ENCODE measurements at regions not wholly inside any gene's neighbourhood (a gene's known extent, or its start where the extent isn't known, plus 50 kb on each side); places are given as distances from the start of the nearest gene placed in this dataset.
A peak's percentile ranks its signal among the peaks of the same experiment; 100 is the strongest.
"Not testable (repeated sequence)": the region's sequence is repeated elsewhere in the genome, so short reads cannot be mapped to it uniquely, and the experiment has no call there.

DNA sequence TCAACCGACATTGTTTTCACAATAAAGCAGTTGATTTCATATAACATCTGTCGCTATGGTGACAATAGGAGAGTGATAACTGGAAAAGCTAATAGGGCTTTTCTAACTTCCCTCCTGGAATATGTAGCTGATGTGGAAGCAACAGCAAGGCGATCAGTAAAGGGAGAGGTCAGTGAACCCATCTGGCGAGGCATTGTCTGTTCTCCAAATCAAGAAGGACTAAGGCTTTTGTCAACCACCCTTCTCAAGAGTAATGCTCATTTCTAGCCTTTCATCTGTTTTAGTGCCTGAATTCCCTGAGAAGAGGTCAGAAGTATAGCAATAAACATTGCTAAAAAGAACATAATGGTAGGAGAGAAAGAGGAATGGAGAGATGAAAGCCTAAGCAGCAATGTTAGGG lies 201.3 kb downstream of the AKAP7 start:
- DNase-seq, result no peak

DNA sequence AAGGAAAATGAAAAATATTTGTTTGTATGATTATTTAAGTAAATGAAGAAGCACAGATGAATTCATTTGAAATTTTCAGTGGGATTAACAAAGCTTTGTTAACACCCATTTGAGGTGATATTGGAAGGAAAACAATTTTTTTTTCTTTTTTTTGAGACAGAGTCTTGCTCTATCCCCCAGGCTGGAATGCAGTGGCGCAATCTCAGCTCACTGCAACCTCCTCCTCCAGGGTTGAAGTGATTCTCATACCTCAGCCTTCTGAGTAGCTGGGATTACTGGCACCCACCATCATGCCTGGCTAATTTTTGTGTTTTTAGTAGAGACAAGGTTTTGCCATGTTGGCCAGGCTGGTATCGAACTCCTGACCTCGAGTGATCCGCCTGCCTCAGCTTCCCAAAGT lies 211.6 kb downstream of the AKAP7 start:
- not testable (repeated sequence) for DNase-seq

DNA sequence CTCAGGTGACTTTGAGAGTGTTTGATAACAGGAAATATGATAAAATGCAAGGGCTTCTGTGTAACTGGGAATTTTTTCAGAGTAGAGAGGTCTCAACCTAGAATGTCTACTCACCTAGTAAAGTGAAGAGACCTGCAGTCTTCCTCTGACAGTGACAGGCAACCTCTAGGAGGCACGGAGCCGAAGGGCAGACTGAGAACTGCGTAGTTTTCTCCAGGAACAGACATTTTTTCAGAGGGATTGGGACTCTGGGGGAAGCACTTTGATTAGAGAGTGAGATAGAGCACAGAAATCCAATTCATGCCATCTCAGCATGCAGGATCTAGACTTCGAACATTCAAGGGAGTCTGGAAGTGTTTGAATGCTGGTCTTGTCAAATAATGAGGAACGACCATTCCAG lies 213.3 kb downstream of the AKAP7 start:
- DNase-seq, result peak; percentile 58

DNA sequence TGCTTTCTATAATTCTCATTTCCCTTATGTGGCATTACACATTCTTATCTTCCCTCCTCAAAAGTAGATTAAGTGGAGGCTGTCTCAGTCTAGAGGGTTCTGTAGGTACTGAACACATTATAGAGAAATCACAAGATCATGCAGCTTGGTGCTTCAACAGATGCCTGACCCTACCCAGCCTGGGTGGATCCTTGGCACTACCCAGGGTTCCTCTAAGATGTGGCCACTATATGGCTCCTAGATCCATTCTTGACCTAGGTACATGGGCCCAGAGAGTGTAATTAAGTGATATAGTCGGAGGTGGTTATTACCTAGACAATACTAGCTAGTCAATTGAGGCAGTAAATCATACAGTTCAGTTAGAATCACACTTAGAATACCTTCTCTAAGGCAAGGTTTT lies 213.9 kb downstream of the AKAP7 start:
- DNase-seq, result no peak

DNA sequence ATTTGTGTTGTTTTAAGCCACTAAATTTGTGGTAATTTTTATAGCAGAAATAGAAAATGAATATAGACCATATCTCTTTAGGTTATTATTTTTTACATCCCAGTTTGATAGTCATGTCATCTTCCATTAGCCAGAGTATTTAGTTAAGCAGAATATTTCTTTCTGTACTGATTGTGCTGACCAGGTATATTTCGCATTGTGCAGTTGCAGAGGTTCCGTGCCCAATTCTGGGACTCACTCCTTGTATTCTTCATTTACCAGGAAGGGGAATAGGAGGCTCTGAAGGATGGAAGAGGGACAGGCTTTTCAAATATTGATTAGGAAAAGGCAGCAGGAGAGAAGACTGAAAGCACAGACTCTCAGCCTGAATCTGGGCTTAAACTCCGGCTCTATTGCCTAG lies 217.8 kb downstream of the AKAP7 start:
- no peak for DNase-seq

DNA sequence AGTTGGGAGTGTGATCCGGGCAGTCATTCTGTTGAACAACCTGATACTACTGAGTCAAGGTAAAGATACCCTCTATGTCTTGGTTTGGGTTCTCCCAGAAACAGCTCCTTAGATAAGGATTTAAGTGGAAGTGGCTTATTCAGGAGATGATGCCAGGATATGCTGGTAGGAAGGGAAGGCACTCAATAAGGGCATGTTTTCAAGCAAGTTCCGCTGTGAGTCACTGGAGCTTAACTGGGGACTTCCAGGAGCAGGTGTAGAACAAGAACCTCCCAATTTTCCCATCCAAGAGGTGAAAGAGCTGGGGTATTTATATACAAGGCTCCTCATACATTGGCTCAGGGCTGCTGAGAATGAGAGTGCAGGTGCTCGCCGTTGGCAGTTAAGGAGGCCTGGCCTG lies 218.6 kb downstream of the AKAP7 start:
- DNase-seq, result no peak

DNA sequence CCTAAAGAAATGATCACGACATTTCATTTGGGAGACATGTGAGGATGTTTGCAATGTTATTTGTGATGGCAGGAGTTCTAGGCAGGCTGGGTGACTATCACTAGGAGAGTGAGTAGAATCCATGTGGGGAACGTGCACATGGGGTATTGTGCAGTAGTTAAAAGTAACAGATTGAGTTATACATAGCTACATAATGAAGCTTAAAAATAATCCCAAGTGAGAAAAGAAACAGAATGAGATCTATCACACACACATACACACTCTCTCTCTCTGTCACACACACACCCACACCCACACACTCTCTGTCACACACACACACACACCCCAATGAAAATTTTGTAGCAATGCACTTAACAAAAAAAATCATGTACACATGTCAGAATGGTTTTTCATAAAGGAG lies 218.7 kb upstream of the ARG1 start:
- no peak for DNase-seq

DNA sequence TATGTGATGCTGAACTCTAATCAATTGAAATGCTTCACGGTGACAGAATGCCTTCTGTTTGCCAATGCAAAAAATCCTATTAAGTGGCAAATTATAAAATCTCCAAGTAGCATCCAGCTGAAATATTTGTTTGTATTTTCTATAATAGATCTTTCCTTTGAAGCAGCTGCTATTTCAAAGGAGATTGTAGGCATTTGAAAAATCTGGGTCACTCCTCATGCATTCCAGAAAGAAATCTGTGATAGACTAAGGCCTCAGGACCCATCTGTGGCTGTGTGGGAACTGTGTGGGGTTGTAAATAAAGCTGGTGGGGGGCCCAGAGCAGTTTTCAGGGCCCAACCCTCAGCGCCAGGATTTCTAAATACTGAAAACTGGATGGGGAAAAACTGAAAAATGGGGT lies 216.9 kb upstream of the ARG1 start:
- no peak for DNase-seq

DNA sequence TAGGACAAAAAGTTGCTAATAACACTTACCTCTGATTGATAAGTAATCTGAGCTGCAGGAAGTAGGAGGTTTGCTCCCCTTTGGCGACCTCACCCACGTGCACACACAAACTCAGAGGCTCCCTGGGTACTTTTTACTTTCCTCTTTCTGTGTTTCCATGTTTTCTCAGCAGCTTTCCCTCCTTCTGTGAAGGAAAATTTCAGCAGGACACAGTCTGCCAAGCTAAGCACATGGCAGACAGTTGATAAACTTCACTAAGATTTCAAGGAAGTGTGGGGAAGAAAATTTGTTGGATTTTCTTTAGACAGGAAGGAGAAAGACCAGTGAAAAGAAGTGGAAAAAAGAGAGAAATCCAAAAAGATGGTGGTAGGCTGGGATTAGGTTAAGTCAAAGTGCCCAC lies 215.5 kb upstream of the ARG1 start:
- no peak for DNase-seq

DNA sequence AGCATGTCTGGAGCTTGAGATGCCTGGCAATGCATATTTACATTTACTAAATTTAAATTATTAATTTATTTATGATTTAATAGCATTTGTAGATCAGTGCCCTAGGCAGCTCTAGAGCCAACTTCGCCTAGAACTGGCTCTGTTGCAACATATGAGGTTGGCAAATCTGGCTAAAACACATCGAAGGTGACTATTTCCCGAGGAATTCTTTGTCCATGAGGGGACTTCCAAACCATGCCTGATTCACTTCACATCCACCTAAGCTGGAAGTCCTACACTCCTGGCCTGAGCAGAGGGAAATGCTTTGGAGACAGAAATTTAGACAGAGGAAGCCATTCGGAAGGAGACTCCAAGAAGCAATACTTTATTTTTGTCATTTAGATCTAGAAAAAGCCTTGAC lies 211.0 kb upstream of the ARG1 start:
- DNase-seq, result no peak

DNA sequence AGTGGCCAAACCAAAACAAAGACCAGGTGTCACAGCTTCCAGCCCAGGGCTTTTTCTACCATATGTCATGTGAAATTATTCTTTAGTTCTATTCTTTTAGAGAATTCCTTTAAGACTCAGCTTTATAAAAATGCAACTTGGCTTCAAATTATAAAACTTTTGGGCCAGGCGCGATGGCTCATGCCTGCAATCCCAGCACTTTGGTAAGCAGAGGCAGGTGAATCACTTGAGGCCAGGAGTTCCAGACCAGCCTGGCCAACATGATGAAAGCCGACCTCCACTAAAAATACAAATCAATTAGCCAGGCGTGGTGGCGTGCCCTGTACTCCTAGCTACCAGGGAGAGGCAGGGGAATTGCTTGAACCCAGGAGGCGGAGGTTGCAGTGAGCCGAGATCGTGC lies 210.3 kb upstream of the ARG1 start:
- DNase-seq, result no peak

DNA sequence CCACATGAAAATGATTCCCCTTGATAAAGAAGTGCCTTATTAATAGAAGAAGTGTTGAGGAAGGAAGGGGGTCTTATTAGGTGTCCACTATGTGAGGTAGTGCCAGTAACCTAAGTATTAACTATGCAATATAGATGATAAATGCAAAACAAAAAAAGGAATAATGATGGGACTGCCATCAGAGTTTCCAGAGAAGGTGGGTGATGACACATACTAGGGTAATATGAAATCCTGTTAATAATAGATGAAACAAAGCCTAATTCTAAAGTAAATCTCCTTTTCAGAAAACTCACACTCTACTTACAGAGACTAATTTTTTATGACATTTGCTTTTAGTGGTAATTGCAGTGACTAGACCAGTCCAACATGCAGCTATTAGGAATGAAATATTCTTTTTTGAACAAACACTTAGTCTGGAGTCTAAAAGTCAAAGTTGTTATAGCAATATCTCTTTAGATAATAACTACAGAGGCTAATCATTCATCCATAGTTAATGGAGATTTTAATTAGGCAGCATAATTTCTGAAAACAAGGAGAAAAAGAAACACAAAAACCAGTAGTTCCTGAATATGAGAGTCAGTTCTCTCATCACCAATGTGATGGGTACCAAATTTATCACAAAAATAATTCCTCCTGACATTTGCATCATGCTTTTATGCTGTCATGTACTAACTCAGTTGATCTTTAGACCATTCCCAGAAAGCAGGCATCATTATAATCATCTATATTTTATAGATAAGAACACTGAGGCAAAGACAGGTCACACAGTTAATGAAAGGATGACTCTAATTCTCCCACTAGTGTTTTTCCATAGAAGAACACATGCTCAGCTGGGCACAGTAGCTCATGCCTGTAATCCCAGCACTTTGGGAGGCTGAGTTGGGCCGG lies 208.8 kb upstream of the ARG1 start:
- DNase-seq, result no peak

DNA sequence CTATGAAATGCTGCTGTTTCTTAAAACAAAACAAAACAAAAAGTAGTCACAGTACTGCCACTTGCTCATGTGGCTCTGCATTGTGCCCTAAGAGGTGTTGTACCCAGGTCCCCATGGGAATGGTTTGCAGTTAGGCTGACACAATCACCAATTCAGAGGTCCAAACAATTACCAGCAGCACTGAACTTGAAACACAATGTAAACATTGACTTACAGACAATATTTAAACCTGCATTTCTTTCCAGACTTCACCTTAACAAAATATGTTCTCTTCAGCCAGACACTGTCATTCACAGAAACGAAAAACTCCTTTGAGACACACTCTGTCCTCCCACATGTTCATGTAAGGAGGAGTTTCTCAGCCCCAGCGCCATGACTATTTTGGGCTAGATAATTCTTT lies 206.8 kb upstream of the ARG1 start:
- no peak for DNase-seq

DNA sequence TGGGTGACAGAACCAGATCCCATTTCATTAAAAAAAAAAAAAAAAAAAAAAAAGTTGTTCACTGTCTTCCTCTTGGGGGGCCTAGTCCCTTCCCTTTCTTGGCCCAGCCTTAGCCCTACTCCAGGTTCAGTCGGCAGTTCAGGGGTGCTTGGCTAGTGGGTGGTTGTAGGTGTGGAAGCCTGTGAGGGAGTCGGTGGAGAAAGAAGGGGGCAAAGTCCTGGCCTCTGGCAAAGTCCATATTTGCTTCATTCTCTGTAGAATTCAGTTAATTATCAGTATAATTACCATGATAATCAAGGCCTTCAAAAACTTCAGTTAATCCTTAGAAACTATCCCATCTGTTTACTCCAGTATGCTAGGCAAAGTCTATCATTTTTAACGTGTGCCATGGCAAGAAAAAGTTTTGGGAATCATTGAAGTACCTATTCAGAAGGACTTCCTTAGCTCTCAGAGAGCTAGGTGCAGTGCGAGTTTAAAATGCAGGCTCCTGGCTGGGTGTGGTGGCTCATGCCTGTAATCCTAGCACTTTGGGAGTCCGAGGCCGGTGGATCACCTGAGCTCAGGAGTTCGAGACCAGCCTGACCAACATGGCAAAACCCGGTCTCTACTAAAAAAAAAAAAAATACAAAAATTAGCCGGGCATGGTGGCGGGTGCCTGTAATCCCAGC lies 205.7 kb upstream of the ARG1 start:
- no peak for DNase-seq

DNA sequence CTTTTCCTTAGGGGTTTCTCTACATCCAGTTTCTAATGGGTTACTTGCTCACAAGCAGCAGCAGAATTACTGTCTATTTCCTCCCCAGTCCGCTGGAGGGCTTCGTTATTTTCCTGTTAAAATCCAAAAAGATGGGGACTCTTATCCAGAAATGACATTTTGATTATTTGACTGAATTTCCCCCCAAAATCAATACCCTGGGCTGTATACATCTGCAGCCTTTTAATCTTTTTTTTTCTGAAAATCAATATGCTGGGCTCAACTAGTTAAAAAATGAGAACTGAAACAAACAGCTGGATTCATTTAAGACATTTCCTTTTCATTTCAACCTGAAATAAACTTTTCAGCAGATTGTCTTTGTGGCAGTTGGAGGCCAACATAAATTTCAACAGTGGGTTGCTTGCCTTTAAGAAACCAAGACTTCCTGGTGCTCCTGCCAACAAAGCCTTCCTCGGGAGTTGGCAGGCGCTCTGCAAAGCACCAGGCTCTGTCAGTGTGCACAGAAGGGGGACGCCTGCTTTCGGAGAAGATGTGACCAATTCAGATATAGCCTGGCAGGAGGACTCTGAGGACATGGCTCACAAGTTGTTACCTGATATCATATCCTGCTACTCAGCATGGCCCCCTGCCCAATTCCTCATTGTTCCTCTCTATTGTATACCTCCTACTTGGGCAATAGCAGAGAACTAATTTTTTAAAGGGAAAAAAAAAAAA lies 204.7 kb upstream of the ARG1 start:
- DNase-seq, result no peak

DNA sequence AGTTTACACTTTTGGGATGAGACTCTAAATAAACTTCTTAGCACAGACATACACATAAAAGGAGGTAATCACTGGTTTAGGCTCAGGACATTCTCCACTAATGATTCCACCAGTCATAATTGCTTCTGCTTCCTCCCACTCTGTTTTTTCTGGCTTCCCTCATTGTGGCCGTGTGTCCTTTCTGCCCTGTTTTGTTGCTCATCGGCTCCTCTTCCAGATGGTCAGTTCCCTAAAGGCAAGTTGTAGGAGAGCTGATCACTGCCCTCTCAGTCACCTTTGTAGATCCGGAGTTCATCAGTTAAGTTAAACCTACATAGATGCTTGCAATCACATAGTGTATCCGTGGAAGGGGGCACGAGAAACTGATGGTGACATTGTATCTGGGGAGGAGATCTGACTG lies 200.5 kb upstream of the ARG1 start:
- DNase-seq, result no peak

DNA sequence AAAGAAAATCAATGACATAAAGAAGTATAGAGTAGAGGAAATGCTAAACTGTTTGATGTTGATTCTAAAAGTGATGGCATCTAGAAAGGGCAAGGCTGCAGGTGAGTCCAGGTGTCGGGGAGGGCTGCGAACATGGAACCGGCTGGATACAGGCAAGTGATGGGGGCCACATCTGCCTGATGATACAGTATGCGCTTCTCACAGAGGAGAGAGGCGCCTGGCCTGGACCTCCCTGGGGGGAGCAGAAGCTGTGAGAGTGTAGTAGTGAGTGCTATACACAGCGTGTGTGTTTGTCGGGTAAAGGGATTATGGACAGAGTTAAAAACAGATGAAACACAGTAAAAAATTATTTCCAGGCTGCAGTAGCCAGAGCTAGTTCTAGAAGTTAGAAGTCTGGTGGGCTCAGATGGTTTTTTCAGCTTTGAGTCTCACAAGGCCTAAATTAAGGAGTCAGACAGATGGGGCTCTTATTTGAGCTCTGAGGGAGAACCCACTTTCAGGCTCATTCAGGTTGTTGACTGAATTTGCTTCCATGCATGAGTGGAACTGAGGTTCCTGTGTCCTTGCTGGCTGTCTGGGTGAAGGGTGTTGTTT lies 195.8 kb upstream of the ARG1 start:
- no peak for DNase-seq

DNA sequence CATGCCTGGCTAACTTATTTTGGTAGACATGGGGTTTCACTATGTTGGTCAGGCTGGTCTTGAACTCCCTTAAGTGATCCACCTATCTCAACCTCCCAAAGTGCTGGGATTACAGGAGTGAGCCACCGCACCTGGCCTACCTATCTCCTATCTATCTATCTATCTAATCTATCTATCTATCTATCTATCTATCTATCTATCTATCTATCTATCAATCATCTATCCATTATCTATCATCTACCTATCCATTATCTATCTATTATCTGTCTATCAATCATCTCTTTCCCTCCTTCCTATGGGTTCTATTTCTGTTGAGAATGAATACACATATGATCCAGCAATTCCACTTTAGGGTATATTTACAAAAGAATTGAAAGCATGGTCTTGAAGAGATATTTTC lies 194.2 kb upstream of the ARG1 start:
- DNase-seq, result no peak

DNA sequence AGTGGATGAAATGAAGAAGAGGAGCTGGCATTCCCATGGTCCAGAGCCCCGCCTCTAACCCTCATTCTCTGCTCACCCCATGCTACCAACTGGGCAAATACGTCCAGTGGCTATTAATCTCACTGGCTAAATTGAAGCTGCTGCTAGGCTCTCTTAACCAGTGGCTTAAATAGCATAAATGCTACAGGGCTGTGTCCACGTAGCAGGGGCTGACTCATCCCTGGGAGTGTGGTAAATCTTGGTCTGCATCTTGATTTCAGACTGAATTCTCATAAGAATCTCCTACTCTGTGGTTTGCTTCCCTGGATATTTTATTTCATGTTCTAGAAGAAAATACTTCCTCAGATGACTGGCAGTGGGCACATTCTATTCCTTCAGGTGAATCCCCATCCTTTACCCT lies 193.1 kb upstream of the ARG1 start:
- DNase-seq, result no peak

DNA sequence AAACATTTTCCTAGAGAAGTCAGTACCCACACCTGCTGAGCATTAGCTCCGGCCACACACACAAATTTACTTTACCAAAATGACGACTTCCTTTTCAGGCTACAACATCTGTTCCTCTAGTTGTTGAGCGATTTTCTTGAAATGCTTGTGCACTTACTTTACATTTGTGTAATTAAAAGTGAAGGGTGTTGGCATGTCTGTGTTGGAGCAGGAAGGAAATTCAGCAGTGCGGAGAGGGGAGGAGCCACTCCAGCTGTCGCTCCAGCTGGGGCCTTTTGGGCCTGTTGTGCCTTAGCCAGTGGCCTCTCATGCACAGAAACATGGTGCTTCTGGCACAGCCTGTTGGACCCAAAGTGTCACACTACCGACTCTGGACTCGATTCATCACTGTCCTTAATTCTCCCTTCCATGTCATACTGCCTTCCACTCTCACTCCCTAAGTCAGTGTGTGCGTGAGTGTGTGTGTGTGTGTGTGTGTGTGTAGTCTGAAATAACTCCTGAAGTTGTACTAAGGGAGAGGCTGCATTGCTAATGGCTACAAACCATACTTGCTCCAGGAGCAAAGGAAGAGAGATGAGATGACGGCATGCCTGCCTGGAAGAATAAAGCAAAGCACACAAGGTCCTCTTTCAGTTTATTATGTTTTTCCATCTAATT lies 191.8 kb upstream of the ARG1 start:
- DNase-seq, result no peak

DNA sequence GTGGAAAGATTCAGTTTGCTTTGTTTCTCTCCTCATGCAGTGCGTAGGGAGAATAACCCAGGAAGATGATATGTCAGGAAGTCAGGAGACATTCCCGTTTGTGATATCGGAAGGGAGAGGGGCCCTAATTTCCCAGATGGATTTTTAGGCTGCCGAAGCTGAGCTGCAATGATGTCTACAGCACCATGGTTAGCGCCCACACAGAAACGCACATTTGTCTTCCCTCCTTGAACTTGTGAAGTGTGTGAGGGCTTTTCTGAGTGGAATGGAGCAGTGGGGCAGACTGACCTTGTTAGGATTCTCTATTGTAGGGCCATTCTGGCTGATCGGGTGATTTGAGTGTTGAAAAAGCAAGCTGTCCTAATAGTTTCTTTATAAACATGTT lies 191.3 kb upstream of the ARG1 start:
- DNase-seq, result no peak

DNA sequence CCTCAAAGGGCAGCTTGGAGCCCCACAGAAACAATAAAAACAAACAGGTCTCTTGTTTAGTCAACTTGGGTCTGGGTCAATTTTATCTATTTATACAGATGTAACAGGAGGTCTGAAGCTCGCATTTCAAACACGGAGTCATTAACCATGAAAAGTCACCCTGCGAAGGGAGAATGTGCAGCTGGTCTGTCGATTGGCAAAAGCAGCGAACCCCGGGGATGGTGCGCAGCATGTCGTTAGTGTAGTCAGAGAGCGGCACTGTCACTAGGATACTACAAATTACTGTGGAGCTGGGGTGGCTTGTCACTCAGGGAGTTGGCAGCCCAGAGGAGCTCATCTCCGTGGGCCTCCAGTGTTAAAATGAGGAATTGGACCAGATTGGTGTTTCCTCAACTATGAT lies 190.4 kb upstream of the ARG1 start:
- DNase-seq, result no peak
